ENCODE measurements at regions not wholly inside any gene's neighbourhood (a gene's known extent, or its start where the extent isn't known, plus 50 kb on each side); places are given as distances from the start of the nearest gene placed in this dataset.

GRCh38 chr4:31416498-31416897, 696.3 kb downstream of the PCDH7 start:
- no peak overlapping the region for H3K4me3 ChIP-seq (ENCODE audit: low read depth, low read length)
- ChIA-PET CTCF (no interaction called here), POLR2A (no interaction called here)
- intact Hi-C loops (cut with micrococcal nuclease; ENCODE audit: unreplicated experiment): no loop called here
- H3K9me3 ChIP-seq: no peaks in the 10 kb centered on the region
- peaks cover 15% of the 10 kb centered on the region for H3K4me1 Mint-ChIP-seq (ENCODE audit: low read depth, unreplicated experiment)
- no TSS peak for BruUV-seq (replicated peaks)
- TF ChIP-seq, protein P1, sequence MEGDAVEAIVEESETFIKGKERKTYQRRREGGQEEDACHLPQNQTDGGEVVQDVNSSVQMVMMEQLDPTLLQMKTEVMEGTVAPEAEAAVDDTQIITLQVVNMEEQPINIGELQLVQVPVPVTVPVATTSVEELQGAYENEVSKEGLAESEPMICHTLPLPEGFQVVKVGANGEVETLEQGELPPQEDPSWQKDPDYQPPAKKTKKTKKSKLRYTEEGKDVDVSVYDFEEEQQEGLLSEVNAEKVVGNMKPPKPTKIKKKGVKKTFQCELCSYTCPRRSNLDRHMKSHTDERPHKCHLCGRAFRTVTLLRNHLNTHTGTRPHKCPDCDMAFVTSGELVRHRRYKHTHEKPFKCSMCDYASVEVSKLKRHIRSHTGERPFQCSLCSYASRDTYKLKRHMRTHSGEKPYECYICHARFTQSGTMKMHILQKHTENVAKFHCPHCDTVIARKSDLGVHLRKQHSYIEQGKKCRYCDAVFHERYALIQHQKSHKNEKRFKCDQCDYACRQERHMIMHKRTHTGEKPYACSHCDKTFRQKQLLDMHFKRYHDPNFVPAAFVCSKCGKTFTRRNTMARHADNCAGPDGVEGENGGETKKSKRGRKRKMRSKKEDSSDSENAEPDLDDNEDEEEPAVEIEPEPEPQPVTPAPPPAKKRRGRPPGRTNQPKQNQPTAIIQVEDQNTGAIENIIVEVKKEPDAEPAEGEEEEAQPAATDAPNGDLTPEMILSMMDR (IDR thresholded peaks at IDR 0.05; ENCODE audit: insufficient read depth in 1 of 2, low read depth in 1 of 2, low read length in 1 of 2, severe bottlenecking in 1 of 2, unreplicated experiment in 1 of 2): no peak
- no peaks in the 10 kb centered on the region for H3K27me3 ChIP-seq (replicated peaks; ENCODE audit: control insufficient read depth, insufficient read depth, low read length)
- DNase-seq: no peak
- H3K9me3 Mint-ChIP-seq (ENCODE audit: unreplicated experiment): peaks cover 19% of the 10 kb centered on the region
- H3K27me3 Mint-ChIP-seq (ENCODE audit: insufficient read depth, unreplicated experiment): peaks cover 3% of the 10 kb centered on the region
- H3K36me3 ChIP-seq (ENCODE audit: control insufficient read depth, insufficient read depth, low read length): no peaks in the 10 kb centered on the region
- no peak overlapping the region for H3K27ac Mint-ChIP-seq (ENCODE audit: unreplicated experiment)
- no peaks in the 10 kb centered on the region for H3K36me3 Mint-ChIP-seq (ENCODE audit: insufficient read depth, unreplicated experiment)
- peaks cover 10% of the 10 kb centered on the region for H3K4me1 ChIP-seq
- no peak overlapping the region for H3K4me3 Mint-ChIP-seq (ENCODE audit: unreplicated experiment)

DNA sequence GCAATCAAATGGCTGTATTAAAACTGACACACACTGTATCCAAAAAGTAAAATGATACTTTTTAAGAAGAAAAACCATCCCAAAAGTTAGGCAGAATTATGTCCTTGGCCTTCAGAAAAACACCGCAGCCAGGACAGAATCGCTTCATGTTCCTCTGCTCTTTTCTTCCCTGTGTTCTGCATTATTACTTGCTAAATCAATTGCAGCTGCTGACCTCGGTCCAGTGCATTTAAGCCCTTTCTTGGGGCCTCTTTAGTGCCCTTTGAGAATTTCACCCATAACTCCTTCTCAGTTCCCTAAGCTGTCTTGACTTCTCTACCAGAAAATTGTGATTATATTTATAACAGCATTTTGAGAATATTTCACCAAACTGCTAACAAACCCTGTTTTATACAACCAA, 696.9 kb downstream of the PCDH7 start:
- no peak overlapping the region for H3K4me3 Mint-ChIP-seq (ENCODE audit: unreplicated experiment)
- Histone ChIP-seq H3K9me3 (no peaks in the 10 kb centered on the region), H3K27me3 (replicated peaks; ENCODE audit: control insufficient read depth, insufficient read depth, low read length) (no peaks in the 10 kb centered on the region), H3K4me3 (ENCODE audit: low read depth, low read length) (no peak overlapping the region), H3K4me1 (peaks cover 8% of the 10 kb centered on the region; the same call in 1 of the 2 replicates), H3K36me3 (ENCODE audit: control insufficient read depth, insufficient read depth, low read length) (no peaks in the 10 kb centered on the region)
- intact Hi-C loops (cut with micrococcal nuclease; ENCODE audit: unreplicated experiment): no loop called here
- ChIA-PET CTCF (no interaction called here), POLR2A (no interaction called here)
- TF ChIP-seq, protein P1 (IDR thresholded peaks at IDR 0.05; ENCODE audit: insufficient read depth in 1 of 2, low read depth in 1 of 2, low read length in 1 of 2, severe bottlenecking in 1 of 2, unreplicated experiment in 1 of 2): no peak
- peaks cover 3% of the 10 kb centered on the region for H3K27me3 Mint-ChIP-seq (ENCODE audit: insufficient read depth, unreplicated experiment)
- peaks cover 19% of the 10 kb centered on the region for H3K9me3 Mint-ChIP-seq (ENCODE audit: unreplicated experiment)
- H3K4me1 Mint-ChIP-seq (ENCODE audit: low read depth, unreplicated experiment): peaks cover 14% of the 10 kb centered on the region
- no peak for DNase-seq
- no peaks in the 10 kb centered on the region for H3K36me3 Mint-ChIP-seq (ENCODE audit: insufficient read depth, unreplicated experiment)
- H3K27ac Mint-ChIP-seq (ENCODE audit: unreplicated experiment): no peak overlapping the region
- BruUV-seq (replicated peaks): no TSS peak

- Mint-ChIP-seq H3K4me3 (ENCODE audit: unreplicated experiment) (no peak overlapping the region), H3K27ac (ENCODE audit: unreplicated experiment) (no peak overlapping the region), H3K36me3 (ENCODE audit: insufficient read depth, unreplicated experiment) (no peaks in the 10 kb centered on the region), H3K4me1 (ENCODE audit: low read depth, unreplicated experiment) (no peaks in the 10 kb centered on the region), H3K9me3 (ENCODE audit: unreplicated experiment) (no peaks in the 10 kb centered on the region), H3K27me3 (ENCODE audit: insufficient read depth, unreplicated experiment) (no peaks in the 10 kb centered on the region)
- ChIA-PET CTCF (no interaction called here), POLR2A (no interaction called here)
- Histone ChIP-seq H3K4me1 (no peaks in the 10 kb centered on the region), H3K36me3 (ENCODE audit: control insufficient read depth, insufficient read depth, low read length) (no peaks in the 10 kb centered on the region), H3K27me3 (replicated peaks; ENCODE audit: control insufficient read depth, insufficient read depth, low read length) (no peaks in the 10 kb centered on the region), H3K4me3 (ENCODE audit: low read depth, low read length) (no peak overlapping the region), H3K9me3 (no peaks in the 10 kb centered on the region)
- intact Hi-C loops (cut with micrococcal nuclease; ENCODE audit: unreplicated experiment): no loop called here
- TF ChIP-seq, protein P1 (IDR thresholded peaks at IDR 0.05; ENCODE audit: insufficient read depth in 1 of 2, low read depth in 1 of 2, low read length in 1 of 2, severe bottlenecking in 1 of 2, unreplicated experiment in 1 of 2): no peak
- no peak for DNase-seq
- no TSS peak for BruUV-seq (replicated peaks)
Observed at GRCh38 chr4:31422006-31422405, 701.8 kb downstream of the PCDH7 start.

Data from Caco-2 (cell line).